Endothelial cell (in vitro differentiated cells): ENCODE measurements at regions not wholly inside any gene's neighbourhood (a gene's known extent, or its start where the extent isn't known, plus 50 kb on each side); places are given as distances from the start of the nearest gene placed in this dataset.

Experiments
- DNase-seq: peaks from one replicate; pipeline ENCODE4 v3.0.0; 2021; ENCODE audit warnings: low spot score
- H3K27ac Mint-ChIP-seq: one replicate; pipeline ENCODE4 v1.8.0; 2021; ENCODE audit warnings: mixed read lengths, inconsistent platforms; ENCODE audit not compliant: unreplicated experiment
- H3K27me3 Mint-ChIP-seq: one replicate; pipeline ENCODE4 v1.8.0; 2021; ENCODE audit warnings: mild to moderate bottlenecking, moderate library complexity, mixed read lengths, inconsistent platforms; ENCODE audit not compliant: unreplicated experiment
- H3K36me3 Mint-ChIP-seq: one replicate; pipeline ENCODE4 v1.8.0; 2021; ENCODE audit warnings: mild to moderate bottlenecking, low read depth, mixed read lengths, inconsistent platforms; ENCODE audit not compliant: unreplicated experiment
- H3K4me1 Mint-ChIP-seq: one replicate; pipeline ENCODE4 v1.8.0; 2021; ENCODE audit warnings: mild to moderate bottlenecking, mixed read lengths, inconsistent platforms; ENCODE audit not compliant: unreplicated experiment
- H3K4me3 Mint-ChIP-seq: one replicate; pipeline ENCODE4 v1.8.0; 2021; ENCODE audit warnings: mild to moderate bottlenecking, mixed read lengths, inconsistent platforms; ENCODE audit not compliant: unreplicated experiment
- H3K9me3 Mint-ChIP-seq: one replicate; pipeline ENCODE4 v1.8.0; 2021; ENCODE audit warnings: mixed read lengths, inconsistent platforms; ENCODE audit not compliant: unreplicated experiment
- TF ChIP-seq, protein P1 (sequence below): fragments of 200-600 bp; sonication (generic); IDR thresholded peaks from one replicate; pipeline ENCODE4 v1.5.0; 2021; ENCODE audit warnings: antibody characterized with exemption; ENCODE audit not compliant: unreplicated experiment

DNA sequence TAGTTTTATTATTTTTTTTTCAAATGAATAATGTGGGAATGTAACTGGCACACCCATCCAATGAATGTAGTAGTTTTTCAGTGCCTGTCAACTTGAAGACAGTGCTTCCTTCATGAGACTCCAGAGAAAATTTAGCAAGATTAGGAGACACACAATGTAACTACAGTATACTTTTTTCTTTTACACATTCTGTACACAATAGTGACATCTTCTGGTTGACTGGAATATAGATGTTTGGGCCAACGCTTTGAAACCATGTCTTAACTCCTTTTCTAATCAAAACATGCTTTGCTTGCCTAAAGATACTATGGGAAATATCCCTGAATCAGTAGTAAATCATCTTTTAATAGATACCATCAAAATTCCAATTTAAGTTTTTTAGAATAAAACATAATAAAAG lies 229.5 kb upstream of the ZC3H15 start:
- no peak for DNase-seq
- Mint-ChIP-seq H3K9me3 (no peaks in the 10 kb centered on the region), H3K4me1 (no peaks in the 10 kb centered on the region), H3K36me3 (no peaks in the 10 kb centered on the region), H3K27ac (no peak overlapping the region), H3K27me3 (no peaks in the 10 kb centered on the region), H3K4me3 (no peak overlapping the region)
- TF ChIP-seq, protein P1, sequence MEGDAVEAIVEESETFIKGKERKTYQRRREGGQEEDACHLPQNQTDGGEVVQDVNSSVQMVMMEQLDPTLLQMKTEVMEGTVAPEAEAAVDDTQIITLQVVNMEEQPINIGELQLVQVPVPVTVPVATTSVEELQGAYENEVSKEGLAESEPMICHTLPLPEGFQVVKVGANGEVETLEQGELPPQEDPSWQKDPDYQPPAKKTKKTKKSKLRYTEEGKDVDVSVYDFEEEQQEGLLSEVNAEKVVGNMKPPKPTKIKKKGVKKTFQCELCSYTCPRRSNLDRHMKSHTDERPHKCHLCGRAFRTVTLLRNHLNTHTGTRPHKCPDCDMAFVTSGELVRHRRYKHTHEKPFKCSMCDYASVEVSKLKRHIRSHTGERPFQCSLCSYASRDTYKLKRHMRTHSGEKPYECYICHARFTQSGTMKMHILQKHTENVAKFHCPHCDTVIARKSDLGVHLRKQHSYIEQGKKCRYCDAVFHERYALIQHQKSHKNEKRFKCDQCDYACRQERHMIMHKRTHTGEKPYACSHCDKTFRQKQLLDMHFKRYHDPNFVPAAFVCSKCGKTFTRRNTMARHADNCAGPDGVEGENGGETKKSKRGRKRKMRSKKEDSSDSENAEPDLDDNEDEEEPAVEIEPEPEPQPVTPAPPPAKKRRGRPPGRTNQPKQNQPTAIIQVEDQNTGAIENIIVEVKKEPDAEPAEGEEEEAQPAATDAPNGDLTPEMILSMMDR: peak; percentile 26

DNA sequence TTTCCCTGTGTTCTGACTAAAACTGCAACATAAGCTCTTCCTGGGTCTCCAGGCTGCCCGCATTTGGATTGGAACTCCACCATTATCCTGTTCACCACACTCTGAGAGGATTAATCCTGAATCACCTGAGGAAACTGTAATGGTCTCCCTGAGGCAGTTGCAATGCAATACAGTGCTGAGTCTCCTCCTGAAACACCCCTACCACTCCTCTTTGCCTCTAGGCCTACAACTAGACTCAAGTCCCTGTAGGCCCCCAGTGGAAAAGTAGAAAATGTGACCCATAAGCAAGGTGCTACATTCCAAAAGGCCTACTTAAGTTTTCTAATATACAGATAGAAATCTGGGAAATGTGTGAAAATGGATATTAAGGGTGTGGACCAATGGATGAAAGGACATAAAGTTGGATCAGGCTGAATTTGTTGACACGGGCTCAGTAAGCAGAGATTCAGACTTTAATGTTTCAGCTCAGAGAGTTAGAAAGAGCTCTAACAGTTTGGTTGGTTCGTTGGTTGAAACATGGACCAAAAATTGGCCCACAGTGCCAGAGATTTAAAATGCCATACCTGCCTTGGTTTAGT lies 222.3 kb upstream of the ZC3H15 start:
- H3K36me3 Mint-ChIP-seq: no peaks in the 10 kb centered on the region
- no peak for DNase-seq
- H3K4me3 Mint-ChIP-seq: no peak overlapping the region
- TF ChIP-seq, protein P1: no peak
- H3K9me3 Mint-ChIP-seq: no peaks in the 10 kb centered on the region
- no peak overlapping the region for H3K27ac Mint-ChIP-seq
- H3K4me1 Mint-ChIP-seq: no peaks in the 10 kb centered on the region
- peaks cover 1% of the 10 kb centered on the region for H3K27me3 Mint-ChIP-seq

DNA sequence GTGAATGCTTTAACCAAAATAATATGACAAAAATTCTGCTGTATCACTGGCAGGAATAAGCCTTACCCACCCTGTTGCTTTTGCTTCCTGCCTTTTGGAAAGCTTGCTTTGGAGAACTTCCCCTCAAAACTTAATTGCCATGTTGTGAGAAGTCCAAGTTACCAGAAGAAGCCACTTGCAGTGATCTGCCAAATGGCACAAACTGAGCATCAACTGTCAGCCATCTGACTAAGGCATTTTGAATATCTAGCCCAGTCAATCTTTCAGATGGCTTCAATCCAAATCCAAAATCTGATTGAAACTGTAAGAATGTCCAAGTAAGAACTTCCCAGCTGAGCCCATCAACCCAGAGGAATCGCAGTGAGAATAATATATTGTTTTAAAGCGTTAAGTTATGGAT lies 216.5 kb upstream of the ZC3H15 start:
- TF ChIP-seq, protein P1: no peak
- H3K27ac Mint-ChIP-seq: no peak overlapping the region
- H3K4me3 Mint-ChIP-seq: no peak overlapping the region
- H3K36me3 Mint-ChIP-seq: no peaks in the 10 kb centered on the region
- DNase-seq: no peak
- no peaks in the 10 kb centered on the region for H3K9me3 Mint-ChIP-seq
- H3K4me1 Mint-ChIP-seq: no peaks in the 10 kb centered on the region
- H3K27me3 Mint-ChIP-seq: peaks cover 1% of the 10 kb centered on the region

DNA sequence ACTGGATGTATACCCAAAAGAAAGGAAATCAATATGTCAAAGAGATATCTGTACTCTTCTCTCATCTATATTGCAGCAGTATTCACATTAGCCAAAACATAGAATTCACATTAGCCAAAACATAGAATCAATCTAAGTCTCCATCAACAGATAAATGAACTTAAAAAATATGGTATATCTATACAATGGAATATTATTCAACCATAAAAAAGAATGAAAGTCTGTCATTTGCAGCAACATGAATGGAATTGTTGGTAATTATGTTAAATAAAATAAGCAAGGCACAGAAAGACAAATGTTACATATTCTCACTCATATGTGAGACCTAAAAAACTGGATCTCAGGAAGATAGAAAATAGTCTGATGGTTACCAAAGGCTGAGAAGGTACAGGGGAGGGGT lies 212.1 kb upstream of the ZC3H15 start:
- TF ChIP-seq, protein P1: no peak
- Mint-ChIP-seq H3K27ac (no peak overlapping the region), H3K4me3 (no peak overlapping the region), H3K9me3 (no peaks in the 10 kb centered on the region), H3K4me1 (no peaks in the 10 kb centered on the region), H3K36me3 (no peaks in the 10 kb centered on the region), H3K27me3 (no peaks in the 10 kb centered on the region)
- no peak for DNase-seq

DNA sequence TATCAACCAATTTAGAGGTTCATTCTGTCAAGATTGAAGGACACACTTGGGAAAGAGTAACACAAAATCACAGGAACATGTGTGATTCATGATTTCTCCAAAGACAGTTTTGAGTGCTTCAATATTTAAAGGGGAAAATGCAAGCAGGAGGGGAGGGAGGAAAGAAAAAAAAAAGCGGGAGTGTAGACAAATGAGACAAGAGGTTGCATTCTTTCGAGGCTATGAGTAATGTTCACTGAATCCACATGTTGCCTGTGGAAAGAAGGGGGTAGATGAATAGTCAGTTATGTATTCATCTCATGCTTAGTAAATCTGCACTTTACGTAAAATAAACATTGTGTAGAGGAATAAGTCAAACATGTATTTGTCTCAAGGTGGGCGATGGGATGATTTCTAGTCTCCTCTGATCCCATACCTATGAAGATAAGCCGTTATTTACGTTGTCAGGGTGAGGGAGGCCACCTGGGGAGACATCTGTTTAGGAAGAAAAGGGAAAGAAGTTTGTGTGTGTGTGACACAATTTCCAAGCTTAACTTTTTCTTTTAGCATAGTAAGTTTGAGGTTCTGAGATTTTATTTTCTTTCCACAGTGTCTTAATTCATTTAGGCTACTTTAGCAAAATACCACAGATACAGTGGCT lies 211.0 kb upstream of the ZC3H15 start:
- Mint-ChIP-seq H3K4me1 (no peaks in the 10 kb centered on the region), H3K36me3 (no peaks in the 10 kb centered on the region), H3K9me3 (no peaks in the 10 kb centered on the region), H3K27me3 (peaks cover 2% of the 10 kb centered on the region), H3K4me3 (no peak overlapping the region), H3K27ac (no peak overlapping the region)
- DNase-seq: no peak
- TF ChIP-seq, protein P1: no peak
